ENCODE measurements at regions not wholly inside any gene's neighbourhood (a gene's known extent, or its start where the extent isn't known, plus 50 kb on each side); places are given as distances from the start of the nearest gene placed in this dataset.

- Histone ChIP-seq H3K9me3 (no peaks in the 10 kb centered on the region), H3K4me1 (ENCODE audit: insufficient read depth) (no peaks in the 10 kb centered on the region), H3K4me3 (no peak overlapping the region), H3K27ac (no peak overlapping the region), H3K27me3 (no peaks in the 10 kb centered on the region), H3K36me3 (no peaks in the 10 kb centered on the region)
- WGBS, 3 donors = 60 to 63% (median 63%) methylated on average over 1 of the region's 1 CpG
- intact Hi-C loops (cut with DNase I) = no loop called here
- no peak for DNase-seq
- no peak for TF ChIP-seq CTCF (IDR thresholded peaks at IDR 0.05)
- no peak for TF ChIP-seq POLR2A (IDR thresholded peaks at IDR 0.05)
- TF ChIP-seq EP300 (IDR thresholded peaks at IDR 0.05) = no peak
Measured at GRCh38 chr13:86737334-86737932, 933.7 kb upstream of the SLITRK5 start.

- 52 to 54% (median 53%) methylated on average over 2 of the region's 2 CpGs for WGBS, 3 donors
- H3K4me3 ChIP-seq = no peak overlapping the region
- no peaks in the 10 kb centered on the region for H3K27me3 ChIP-seq
- intact Hi-C loops (cut with DNase I) = no loop called here
- H3K27ac ChIP-seq = no peak overlapping the region
- TF ChIP-seq POLR2A (IDR thresholded peaks at IDR 0.05) = no peak
- no peak for TF ChIP-seq EP300 (IDR thresholded peaks at IDR 0.05)
- no peak for TF ChIP-seq CTCF (IDR thresholded peaks at IDR 0.05)
- no peaks in the 10 kb centered on the region for H3K36me3 ChIP-seq
- no peaks in the 10 kb centered on the region for H3K4me1 ChIP-seq (ENCODE audit: insufficient read depth)
- H3K9me3 ChIP-seq = no peaks in the 10 kb centered on the region
- no peak for DNase-seq
Measured at GRCh38 chr13:86741762-86742285, 929.3 kb upstream of the SLITRK5 start.

- no peak for DNase-seq
- Histone ChIP-seq H3K27me3 (no peaks in the 10 kb centered on the region), H3K9me3 (no peaks in the 10 kb centered on the region), H3K27ac (no peak overlapping the region), H3K36me3 (no peaks in the 10 kb centered on the region), H3K4me1 (ENCODE audit: insufficient read depth) (no peaks in the 10 kb centered on the region), H3K4me3 (no peak overlapping the region)
- intact Hi-C loops (cut with DNase I) = no loop called here
- TF ChIP-seq EP300 (IDR thresholded peaks at IDR 0.05) (no peak), CTCF (IDR thresholded peaks at IDR 0.05) (no peak)
- WGBS, 3 donors = 74 to 80% (median 77%) methylated on average over 9 of the region's 9 CpGs
Measured at GRCh38 chr13:86757236-86757978, 913.8 kb upstream of the SLITRK5 start.

- H3K27me3 ChIP-seq = no peaks in the 10 kb centered on the region
- H3K4me3 ChIP-seq = no peak overlapping the region
- TF ChIP-seq POLR2A (IDR thresholded peaks at IDR 0.05) (no peak), EP300 (IDR thresholded peaks at IDR 0.05) (no peak), CTCF (IDR thresholded peaks at IDR 0.05) (no peak)
- no peaks in the 10 kb centered on the region for H3K4me1 ChIP-seq (ENCODE audit: insufficient read depth)
- no peak overlapping the region for H3K27ac ChIP-seq
- no peaks in the 10 kb centered on the region for H3K36me3 ChIP-seq
- no peak for DNase-seq
- intact Hi-C loops (cut with DNase I) = no loop called here
- 91 to 94% (median 93%) methylated on average over 4 of the region's 4 CpGs for WGBS, 3 donors
- no peaks in the 10 kb centered on the region for H3K9me3 ChIP-seq
Measured at GRCh38 chr13:86758116-86758515, 913.1 kb upstream of the SLITRK5 start.

All from ovary (tissue), 7 donors.